Body of pancreas (tissue), 4 donors: ENCODE measurements at regions not wholly inside any gene's neighbourhood (a gene's known extent, or its start where the extent isn't known, plus 50 kb on each side); places are given as distances from the start of the nearest gene placed in this dataset.
"Not testable (repeated sequence)": the region's sequence is repeated elsewhere in the genome, so short reads cannot be mapped to it uniquely, and the experiment has no call there.

Source experiments
- ATAC-seq: fragments of 150-250 bp; one replicate; pipeline ENCODE4 v1.9.1; 2016
- DNase-seq, 4 donors: peaks; one replicate each; pipeline ENCODE4 v3.0.0-alpha.2; 2019
- H3K27ac ChIP-seq, 4 donors: fragments of 200-600 bp; sonication (generic); 1 replicate in 3 of 4; 2 replicates in 1 of 4; pipeline versions ENCODE4 v1.5.1 to v1.6.1; 2016 to 2019; ENCODE audit warnings: mild to moderate bottlenecking in 1 of 4, mixed read lengths in 1 of 4, moderate library complexity in 1 of 4
- H3K27me3 ChIP-seq, 2 donors: fragments of 200-600 bp; sonication (generic); one replicate each; pipeline ENCODE4 v1.6.0; 2016; ENCODE audit warnings: mild to moderate bottlenecking in 1 of 2
- H3K36me3 ChIP-seq, 2 donors: fragments of 200-600 bp; sonication (generic); replicated peaks in 1 of 2; 2 replicates each; pipeline ENCODE4 v1.5.1; 2016; ENCODE audit warnings: low read depth in 2 of 2; ENCODE audit not compliant: insufficient read depth in 1 of 2
- H3K4me1 ChIP-seq: fragments of 200-600 bp; sonication (generic); one replicate; pipeline ENCODE4 v1.6.0; 2016
- H3K4me3 ChIP-seq, 2 donors: fragments of 200-600 bp; sonication (generic); 1 replicate in 1 of 2; 2 replicates in 1 of 2; pipeline ENCODE4 v1.5.1; 2016 to 2019
- H3K9me3 ChIP-seq, 3 donors: fragments of 200-600 bp; sonication (generic); 1 replicate in 2 of 3; 2 replicates in 1 of 3; pipeline ENCODE4 v1.5.1; 2016
- POLR2A ChIP-seq, 3 donors: fragments of 450-650 bp; IDR thresholded peaks; one replicate each; pipeline ENCODE4 v1.6.1; 2016; ENCODE audit warnings: antibody characterized with exemption in 3 of 3, mild to moderate bottlenecking in 2 of 3
- WGBS, 2 donors: methylation state at CpG; one replicate each; pipeline ENCODE4 v1.1.5; 2017; 5-methylcytosine and 5-hydroxymethylcytosine counted together
- intact Hi-C: fragments of 100-400 bp; cut with DNase I; formaldehyde crosslinking; loops from one replicate; pipeline ENCODE4 v1.15.1; 2023
- TF ChIP-seq, protein P1 (sequence below), 7 experiments: fragments of 450-650 bp in 4 of 7; fragments of 200-600 bp in 3 of 7; sonication (generic) in 3 of 7; IDR thresholded peaks; one replicate each; pipeline ENCODE4 v1.5.1; 2016 to 2019; ENCODE audit warnings: antibody characterized with exemption in 7 of 7

DNA sequence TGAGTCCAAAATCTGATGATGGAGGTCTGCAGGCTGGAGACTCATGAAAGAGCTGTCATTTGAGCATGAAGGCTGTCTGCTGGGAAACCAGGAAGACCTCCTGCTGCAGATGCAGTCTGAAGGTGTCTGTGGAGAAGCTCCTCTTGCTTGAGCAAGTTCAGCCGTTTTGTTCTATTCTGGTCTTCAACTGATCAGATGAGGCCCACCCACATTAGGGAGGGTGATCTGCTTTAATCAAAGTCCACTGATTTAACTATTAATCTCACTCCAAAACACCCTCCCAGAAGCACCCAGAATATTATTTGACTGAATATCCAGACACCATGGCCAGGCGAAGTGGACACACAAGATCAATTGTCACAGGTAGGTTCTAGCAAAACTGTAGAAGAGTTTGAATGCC lies 116.5 kb downstream of the GATA3 start:
- Histone ChIP-seq H3K9me3 (no peaks in the 10 kb centered on the region), H3K36me3 (no peaks in the 10 kb centered on the region), H3K4me1 (no peaks in the 10 kb centered on the region), H3K27me3 (no peaks in the 10 kb centered on the region), H3K4me3 (no peak overlapping the region), H3K27ac (no peak overlapping the region)
- TF ChIP-seq, protein P1, sequence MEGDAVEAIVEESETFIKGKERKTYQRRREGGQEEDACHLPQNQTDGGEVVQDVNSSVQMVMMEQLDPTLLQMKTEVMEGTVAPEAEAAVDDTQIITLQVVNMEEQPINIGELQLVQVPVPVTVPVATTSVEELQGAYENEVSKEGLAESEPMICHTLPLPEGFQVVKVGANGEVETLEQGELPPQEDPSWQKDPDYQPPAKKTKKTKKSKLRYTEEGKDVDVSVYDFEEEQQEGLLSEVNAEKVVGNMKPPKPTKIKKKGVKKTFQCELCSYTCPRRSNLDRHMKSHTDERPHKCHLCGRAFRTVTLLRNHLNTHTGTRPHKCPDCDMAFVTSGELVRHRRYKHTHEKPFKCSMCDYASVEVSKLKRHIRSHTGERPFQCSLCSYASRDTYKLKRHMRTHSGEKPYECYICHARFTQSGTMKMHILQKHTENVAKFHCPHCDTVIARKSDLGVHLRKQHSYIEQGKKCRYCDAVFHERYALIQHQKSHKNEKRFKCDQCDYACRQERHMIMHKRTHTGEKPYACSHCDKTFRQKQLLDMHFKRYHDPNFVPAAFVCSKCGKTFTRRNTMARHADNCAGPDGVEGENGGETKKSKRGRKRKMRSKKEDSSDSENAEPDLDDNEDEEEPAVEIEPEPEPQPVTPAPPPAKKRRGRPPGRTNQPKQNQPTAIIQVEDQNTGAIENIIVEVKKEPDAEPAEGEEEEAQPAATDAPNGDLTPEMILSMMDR (IDR thresholded peaks at IDR 0.05): no peak
- no peak for TF ChIP-seq POLR2A (IDR thresholded peaks at IDR 0.05)
- 59 to 65% methylated on average over 2 of the region's 2 CpGs for WGBS, 2 donors
- intact Hi-C loops: no loop called here
- ATAC-seq (no peak), DNase-seq (no peak)

GRCh38 chr10:8172604-8173003 lies 118.1 kb downstream of the GATA3 start:
- no peak for DNase-seq

DNA sequence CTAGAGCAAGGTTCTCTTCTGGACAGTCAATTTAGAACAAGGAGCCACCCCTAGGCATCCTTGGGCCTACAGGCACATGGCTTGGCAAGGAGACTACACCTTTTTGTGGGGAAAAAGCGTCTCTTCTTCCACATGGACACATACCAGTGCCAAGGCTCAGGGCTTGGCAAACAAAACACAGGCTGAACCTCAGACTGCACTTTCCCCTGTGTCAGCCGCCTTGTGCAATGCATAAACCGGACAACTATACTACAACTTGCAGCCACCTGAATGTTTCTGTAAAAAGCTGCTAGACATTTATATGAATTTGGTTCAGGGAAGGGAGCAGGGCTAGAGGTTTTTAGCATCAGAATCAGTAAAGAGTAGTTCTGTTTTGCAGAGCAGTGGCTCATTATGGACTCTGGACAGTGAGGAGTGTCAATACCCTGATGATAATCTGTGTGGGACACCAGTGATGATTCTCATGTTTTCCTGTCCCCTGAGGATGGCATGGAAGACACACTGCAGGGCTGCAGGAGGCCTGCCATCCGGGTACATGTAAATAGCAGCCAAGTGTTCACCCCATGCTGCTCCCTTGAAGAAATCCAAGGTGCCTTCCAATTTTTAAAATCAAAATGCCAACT lies 118.9 kb downstream of the GATA3 start:
- 47 to 71% methylated on average over 4 of the region's 4 CpGs for WGBS, 2 donors
- H3K9me3 ChIP-seq: no peaks in the 10 kb centered on the region
- H3K36me3 ChIP-seq: no peaks in the 10 kb centered on the region
- TF ChIP-seq, protein P1 (IDR thresholded peaks at IDR 0.05): no peak
- TF ChIP-seq POLR2A (IDR thresholded peaks at IDR 0.05): no peak
- no peaks in the 10 kb centered on the region for H3K27me3 ChIP-seq
- intact Hi-C loops: no loop called here
- no peak for DNase-seq
- no peak overlapping the region for H3K27ac ChIP-seq
- ATAC-seq: no peak
- no peaks in the 10 kb centered on the region for H3K4me1 ChIP-seq
- H3K4me3 ChIP-seq: no peak overlapping the region

More at GRCh38 chr10:8172604-8173003, 118.1 kb downstream of the GATA3 start:
- Histone ChIP-seq H3K4me3 (no peak overlapping the region), H3K36me3 (no peaks in the 10 kb centered on the region), H3K27ac (no peak overlapping the region), H3K4me1 (no peaks in the 10 kb centered on the region), H3K9me3 (no peaks in the 10 kb centered on the region), H3K27me3 (no peaks in the 10 kb centered on the region)
- WGBS, 2 donors: 84 to 85% methylated on average over 6 to 7 of the region's 7 CpGs
- intact Hi-C loops: no loop called here
- no peak for TF ChIP-seq POLR2A (IDR thresholded peaks at IDR 0.05)
- TF ChIP-seq, protein P1 (IDR thresholded peaks at IDR 0.05): no peak
- no peak for ATAC-seq

GRCh38 chr10:8173866-8174243 lies 119.4 kb downstream of the GATA3 start:
- TF ChIP-seq POLR2A (IDR thresholded peaks at IDR 0.05): no peak
- TF ChIP-seq, protein P1 (IDR thresholded peaks at IDR 0.05): no peak
- 61 to 65% methylated on average over 3 of the region's 3 CpGs for WGBS, 2 donors
- H3K27ac ChIP-seq: no peak overlapping the region
- H3K4me1 ChIP-seq: no peaks in the 10 kb centered on the region
- no peaks in the 10 kb centered on the region for H3K27me3 ChIP-seq
- DNase-seq (no peak), ATAC-seq (no peak)
- H3K36me3 ChIP-seq: no peaks in the 10 kb centered on the region
- H3K4me3 ChIP-seq: no peak overlapping the region
- intact Hi-C loops: no loop called here
- no peaks in the 10 kb centered on the region for H3K9me3 ChIP-seq

DNA sequence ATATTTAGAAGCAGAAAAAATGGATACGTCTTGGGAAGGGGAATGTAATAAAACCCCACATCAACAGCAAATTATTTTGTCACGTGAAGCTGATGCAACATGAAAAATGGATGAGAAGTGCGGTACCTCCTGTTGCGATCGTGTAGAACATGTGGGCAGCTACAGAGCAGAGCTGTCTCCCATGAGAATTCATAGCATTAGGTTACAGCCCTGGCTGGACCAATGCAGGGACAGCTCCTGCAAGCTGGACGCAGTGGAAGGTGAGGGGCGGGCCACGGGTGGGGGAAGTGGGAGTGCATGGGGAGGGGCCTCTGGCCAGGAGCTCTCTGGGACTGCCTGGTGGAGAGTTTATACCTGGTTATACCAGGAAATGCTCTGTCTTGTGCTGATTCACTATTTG lies 120.3 kb downstream of the GATA3 start:
- Histone ChIP-seq H3K27me3 (no peaks in the 10 kb centered on the region), H3K27ac (no peak overlapping the region), H3K36me3 (no peaks in the 10 kb centered on the region), H3K9me3 (no peaks in the 10 kb centered on the region), H3K4me1 (no peaks in the 10 kb centered on the region), H3K4me3 (no peak overlapping the region)
- no peak for ATAC-seq
- TF ChIP-seq, protein P1 (IDR thresholded peaks at IDR 0.05): no peak
- TF ChIP-seq POLR2A (IDR thresholded peaks at IDR 0.05): no peak
- 21 to 34% methylated on average over 8 of the region's 8 CpGs for WGBS, 2 donors
- intact Hi-C loops: no loop called here
- DNase-seq: no peak

DNA sequence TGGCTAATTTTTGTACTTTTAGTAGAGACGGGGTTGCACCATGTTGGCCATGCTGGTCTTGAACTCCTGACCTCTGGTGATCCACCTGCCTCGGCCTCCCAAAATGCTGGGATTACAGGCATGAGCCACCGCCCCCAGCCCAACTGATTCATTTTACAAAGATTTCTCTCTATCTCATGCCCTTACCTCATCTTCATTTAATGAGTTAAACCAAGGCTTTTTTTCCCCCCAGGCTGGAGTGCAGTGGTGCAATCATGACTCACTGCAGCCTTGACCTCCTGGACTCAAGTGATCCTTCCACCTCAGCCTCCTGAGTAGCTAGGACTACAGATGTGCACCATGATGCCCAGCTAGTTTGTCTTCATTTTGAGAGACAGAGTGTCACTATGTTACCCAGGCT lies 123.0 kb downstream of the GATA3 start:
- H3K4me1 ChIP-seq, H3K27me3 ChIP-seq, H3K27ac ChIP-seq, DNase-seq, H3K4me3 ChIP-seq, intact Hi-C loops, H3K9me3 ChIP-seq, H3K36me3 ChIP-seq, ATAC-seq: not testable (repeated sequence)
- WGBS, 2 donors: 44 to 49% methylated on average over 2 to 3 of the region's 3 CpGs

GRCh38 chr10:8179773-8180172 lies 125.3 kb downstream of the GATA3 start:
- ATAC-seq, intact Hi-C loops, H3K9me3 ChIP-seq, H3K4me1 ChIP-seq, DNase-seq, H3K27ac ChIP-seq, H3K4me3 ChIP-seq, H3K36me3 ChIP-seq, H3K27me3 ChIP-seq: not testable (repeated sequence)
- 45 to 52% methylated on average over 1 of the region's 1 CpG for WGBS, 2 donors
